ENCODE measurements at regions not wholly inside any gene's neighbourhood (a gene's known extent, or its start where the extent isn't known, plus 50 kb on each side); places are given as distances from the start of the nearest gene placed in this dataset.

GRCh38 chr18:39549144-39549543 is 1983.5 kb upstream of the CELF4 start:
- Mint-ChIP-seq H3K4me1 (no peaks in the 10 kb centered on the region), H3K36me3 (ENCODE audit: low read depth) (no peaks in the 10 kb centered on the region), H3K27ac (no peak overlapping the region), H3K4me3 (no peak overlapping the region), H3K9me3 (no peaks in the 10 kb centered on the region), H3K27me3 (ENCODE audit: insufficient read depth) (no peaks in the 10 kb centered on the region)
- no peak overlapping the region for H3K27ac ChIP-seq (ENCODE audit: low read depth, low read length)
- 89 to 91% methylated on average over 1 of the region's 1 CpG for WGBS, 2 experiments (ENCODE audit: insufficient coverage in 1 of 2, insufficient read length in 1 of 2)
- no peak overlapping the region for H3K9ac ChIP-seq (ENCODE audit: extremely low read depth, low read length, poor library complexity, severe bottlenecking)
- no peaks in the 10 kb centered on the region for H3K27me3 ChIP-seq (ENCODE audit: control insufficient read depth, insufficient read depth, low read length, poor library complexity, severe bottlenecking)
- no peak for TF ChIP-seq CTCF (conservative IDR thresholded peaks at IDR 0.05)
- H3K4me1 ChIP-seq (ENCODE audit: control insufficient read depth, insufficient read depth, low read length) = no peaks in the 10 kb centered on the region
- DNase-seq = no peak
- H3K36me3 ChIP-seq (ENCODE audit: control insufficient read depth, insufficient read depth, low read length) = no peaks in the 10 kb centered on the region
- no peaks in the 10 kb centered on the region for H3K9me3 ChIP-seq (ENCODE audit: control insufficient read depth, low read length)
- H3K4me3 ChIP-seq (ENCODE audit: low read length) = no peak overlapping the region

- Mint-ChIP-seq H3K4me3 (no peak overlapping the region), H3K36me3 (ENCODE audit: low read depth) (no peaks in the 10 kb centered on the region), H3K9me3 (no peaks in the 10 kb centered on the region), H3K4me1 (no peaks in the 10 kb centered on the region), H3K27me3 (ENCODE audit: insufficient read depth) (no peaks in the 10 kb centered on the region), H3K27ac (no peak overlapping the region)
- TF ChIP-seq CTCF (conservative IDR thresholded peaks at IDR 0.05) = no peak
- Histone ChIP-seq H3K27me3 (ENCODE audit: control insufficient read depth, insufficient read depth, low read length, poor library complexity, severe bottlenecking) (peaks cover 7% of the 10 kb centered on the region), H3K27ac (ENCODE audit: low read depth, low read length) (no peak overlapping the region), H3K4me1 (ENCODE audit: control insufficient read depth, insufficient read depth, low read length) (no peaks in the 10 kb centered on the region), H3K9ac (ENCODE audit: extremely low read depth, low read length, poor library complexity, severe bottlenecking) (no peak overlapping the region), H3K36me3 (ENCODE audit: control insufficient read depth, insufficient read depth, low read length) (no peaks in the 10 kb centered on the region), H3K9me3 (ENCODE audit: control insufficient read depth, low read length) (no peaks in the 10 kb centered on the region), H3K4me3 (ENCODE audit: low read length) (no peak overlapping the region)
- 96% methylated on average over 3 to 5 of the region's 5 CpGs for WGBS, 2 experiments (ENCODE audit: insufficient coverage in 1 of 2, insufficient read length in 1 of 2)
- DNase-seq = no peak
These were observed 1966.1 kb upstream of the CELF4 start for GRCh38 chr18:39531659-39532058.

- no peaks in the 10 kb centered on the region for H3K27me3 ChIP-seq (ENCODE audit: control insufficient read depth, insufficient read depth, low read length, poor library complexity, severe bottlenecking)
- no peaks in the 10 kb centered on the region for H3K36me3 ChIP-seq (ENCODE audit: control insufficient read depth, insufficient read depth, low read length)
- no peak overlapping the region for H3K4me3 ChIP-seq (ENCODE audit: low read length)
- 93 to 94% methylated on average over 6 to 12 of the region's 12 CpGs for WGBS, 2 experiments (ENCODE audit: insufficient coverage in 1 of 2, insufficient read length in 1 of 2)
- H3K27ac Mint-ChIP-seq = no peak overlapping the region
- no peaks in the 10 kb centered on the region for H3K9me3 Mint-ChIP-seq
- no peaks in the 10 kb centered on the region for H3K4me1 Mint-ChIP-seq
- no peaks in the 10 kb centered on the region for H3K36me3 Mint-ChIP-seq (ENCODE audit: low read depth)
- no peak for DNase-seq
- H3K27me3 Mint-ChIP-seq (ENCODE audit: insufficient read depth) = no peaks in the 10 kb centered on the region
- H3K27ac ChIP-seq (ENCODE audit: low read depth, low read length) = no peak overlapping the region
- no peak for TF ChIP-seq CTCF (conservative IDR thresholded peaks at IDR 0.05)
- no peak overlapping the region for H3K9ac ChIP-seq (ENCODE audit: extremely low read depth, low read length, poor library complexity, severe bottlenecking)
- H3K9me3 ChIP-seq (ENCODE audit: control insufficient read depth, low read length) = no peaks in the 10 kb centered on the region
- H3K4me1 ChIP-seq (ENCODE audit: control insufficient read depth, insufficient read depth, low read length) = no peaks in the 10 kb centered on the region
- H3K4me3 Mint-ChIP-seq = no peak overlapping the region
These were observed 1963.8 kb upstream of the CELF4 start for GRCh38 chr18:39529358-39529757.

Measured in endodermal cell (in vitro differentiated cells).